A673 (cell line): ENCODE measurements at regions not wholly inside any gene's neighbourhood (a gene's known extent, or its start where the extent isn't known, plus 50 kb on each side); places are given as distances from the start of the nearest gene placed in this dataset.

Source experiments
- CTCF ChIP-seq: fragments of 300-800, 200-600 bp; sonication (generic); conservative IDR thresholded peaks from 2 replicates; pipeline ENCODE4 v1.5.1; 2017; ENCODE audit warnings: low read depth, mild to moderate bottlenecking, antibody characterized with exemption, low read length, moderate library complexity, mixed read lengths
- EZH2 ChIP-seq: fragments of 200-600 bp; sonication (generic); IDR thresholded peaks from 2 replicates; pipeline ENCODE4 v1.6.1; 2017; ENCODE audit warnings: borderline replicate concordance, low read depth, mild to moderate bottlenecking, mixed read lengths, antibody characterized with exemption, low read length; ENCODE audit not compliant: poor library complexity, severe bottlenecking

GRCh38 chrX:3176439-3176820 is 135.2 kb downstream of the ARSF start:
- TF ChIP-seq CTCF: no peak
- no peak for TF ChIP-seq EZH2
